Erythroblast (primary cell): ENCODE measurements at regions not wholly inside any gene's neighbourhood (a gene's known extent, or its start where the extent isn't known, plus 50 kb on each side); places are given as distances from the start of the nearest gene placed in this dataset.

Experiments used
- GATA1 ChIP-seq: IDR thresholded peaks from 2 replicates; pipeline ENCODE4 v1.6.1; 2011; ENCODE audit warnings: low read depth, mild to moderate bottlenecking, control low read depth, low read length, moderate library complexity
- POLR2A ChIP-seq: IDR thresholded peaks from 2 replicates; pipeline ENCODE4 v1.6.1; 2011; ENCODE audit warnings: mild to moderate bottlenecking, low read length

- TF ChIP-seq POLR2A (no peak), GATA1 (no peak)
These were observed 114.4 kb downstream of the AASDH start for GRCh38 chr4:56272927-56273326.
